HT-29 (cell line): ENCODE measurements at regions not wholly inside any gene's neighbourhood (a gene's known extent, or its start where the extent isn't known, plus 50 kb on each side); places are given as distances from the start of the nearest gene placed in this dataset.
"Not testable (repeated sequence)": the region's sequence is repeated elsewhere in the genome, so short reads cannot be mapped to it uniquely, and the experiment has no call there.

Source experiments
- DNase-seq: peaks from one replicate; pipeline ENCODE4 v3.0.0-alpha.2; 2015; ENCODE audit warnings: low spot score

DNA sequence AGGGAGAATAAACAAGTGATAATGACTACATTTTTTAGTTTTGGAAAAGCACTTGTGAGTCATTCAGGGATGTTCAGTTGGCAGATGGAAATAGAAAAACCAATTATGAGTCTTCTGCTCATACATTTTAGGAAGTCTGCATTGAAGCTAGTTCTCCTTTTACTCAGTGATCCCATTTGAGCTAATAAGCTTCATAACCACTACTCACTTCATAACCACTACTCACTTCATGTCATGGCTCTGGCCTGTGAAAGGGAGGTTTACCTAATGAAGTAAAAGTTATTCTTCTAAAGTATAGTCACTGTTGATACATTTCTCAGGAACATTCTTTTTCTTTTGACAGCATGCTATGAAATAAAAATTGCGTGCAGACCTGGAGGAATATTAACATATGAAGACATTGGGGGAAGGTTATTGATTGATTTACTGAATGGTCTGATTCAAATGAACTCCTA lies 948.7 kb downstream of the TSN start:
- no peak for DNase-seq

DNA sequence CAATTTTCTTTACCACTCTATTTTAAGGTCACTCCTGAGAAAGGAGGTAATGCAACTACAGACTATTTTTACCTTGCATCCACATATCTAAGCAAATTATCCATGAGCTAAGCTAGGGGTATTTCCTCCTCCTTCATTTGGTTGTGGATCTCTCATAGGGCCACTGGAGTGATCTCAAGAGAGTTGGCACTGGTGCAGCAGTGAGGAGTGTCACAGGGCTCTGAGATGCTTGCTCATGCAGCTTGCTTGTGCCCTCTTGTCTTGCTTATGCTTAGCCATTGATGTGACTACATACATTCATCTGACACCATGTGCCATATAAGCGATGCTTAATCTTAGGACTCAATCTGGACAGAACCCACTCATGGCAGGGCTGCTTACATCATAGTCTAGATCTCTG lies 950.3 kb downstream of the TSN start:
- DNase-seq = no peak

DNA sequence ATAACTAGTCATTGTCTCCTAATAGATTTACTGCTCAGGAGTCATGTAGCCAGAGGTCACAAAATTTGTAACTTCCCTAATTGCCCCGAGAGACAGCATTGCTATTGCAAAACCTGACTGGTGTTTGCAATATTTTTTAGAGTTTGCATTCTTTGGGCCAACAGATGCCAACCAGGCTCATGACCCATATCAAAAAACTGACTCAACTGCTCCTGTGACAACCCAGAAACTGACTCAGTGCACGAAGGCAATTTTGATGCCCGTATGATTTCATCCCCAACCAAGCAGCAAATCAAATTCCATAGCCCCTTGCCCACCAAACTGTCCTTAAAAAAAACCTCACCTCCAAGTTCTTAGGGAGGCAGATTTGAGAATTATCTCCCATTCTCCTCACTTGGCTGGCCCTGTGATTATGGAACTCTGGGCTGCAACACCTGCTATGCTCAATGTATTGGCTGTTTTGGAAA lies 951.3 kb downstream of the TSN start:
- no peak for DNase-seq

DNA sequence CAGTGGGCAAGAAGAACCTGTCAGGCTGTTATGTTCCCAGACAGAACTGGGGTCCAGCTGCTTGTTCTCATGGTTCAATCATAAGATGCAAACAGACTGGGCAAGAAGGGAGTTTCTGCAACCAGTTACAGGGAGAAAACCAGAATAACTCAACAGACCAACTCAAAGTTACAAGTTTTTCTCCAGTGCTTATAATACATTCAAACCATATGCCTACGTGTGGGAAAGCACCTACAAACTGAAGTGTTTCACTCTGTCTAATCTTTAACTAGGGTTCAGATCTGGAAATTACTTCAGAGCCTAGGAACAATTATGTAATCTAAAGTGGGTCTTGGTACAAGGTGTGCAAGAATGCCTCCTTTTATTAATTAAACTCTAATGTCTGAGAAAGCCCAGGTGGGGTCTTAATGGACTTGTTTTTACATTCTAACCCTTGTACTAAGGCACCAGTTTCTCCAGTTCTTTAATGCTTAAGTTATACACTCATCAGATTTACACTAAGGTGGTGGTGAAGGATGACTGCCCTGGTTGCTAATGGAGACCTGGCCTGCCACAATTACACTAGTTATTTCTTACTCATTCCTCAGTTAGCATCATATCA lies 951.9 kb downstream of the TSN start:
- DNase-seq = no peak

DNA sequence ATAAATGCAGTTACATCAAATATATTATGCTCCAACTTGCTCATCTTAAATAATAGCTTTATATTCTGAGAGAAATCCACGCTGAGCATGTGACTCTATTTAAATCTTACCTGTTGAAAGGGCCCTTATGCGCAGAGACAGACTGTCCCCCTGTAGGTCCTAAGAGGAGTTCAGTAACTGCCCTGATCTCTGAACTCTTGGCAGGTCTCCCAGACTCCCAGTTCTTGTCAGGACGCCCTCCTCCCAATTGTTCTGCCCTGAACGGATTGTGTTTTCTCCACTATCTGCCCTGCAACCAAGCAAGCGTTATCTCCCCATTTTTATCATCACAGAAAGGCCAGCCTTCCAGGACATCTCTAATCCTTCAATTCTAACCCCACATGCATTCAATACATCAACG lies 954.6 kb downstream of the TSN start:
- no peak for DNase-seq

DNA sequence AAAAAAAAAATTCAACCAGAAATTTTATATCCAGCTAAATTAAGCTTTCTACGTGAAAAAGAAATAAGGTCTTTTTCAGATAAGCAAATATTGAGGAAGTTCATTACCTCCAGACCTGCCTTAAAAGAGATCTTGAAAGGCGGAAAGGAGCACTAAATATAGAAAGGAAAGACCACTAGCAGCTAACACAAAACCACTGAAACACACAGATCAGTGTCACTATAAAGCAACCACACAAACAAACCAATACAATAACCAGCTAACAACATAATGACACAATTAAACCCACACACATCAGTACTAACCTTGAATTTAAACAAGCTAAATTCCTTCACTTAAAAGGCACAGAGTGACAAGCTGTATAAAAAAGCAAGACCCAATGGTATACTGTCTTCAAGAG lies 958.3 kb downstream of the TSN start:
- no peak for DNase-seq

DNA sequence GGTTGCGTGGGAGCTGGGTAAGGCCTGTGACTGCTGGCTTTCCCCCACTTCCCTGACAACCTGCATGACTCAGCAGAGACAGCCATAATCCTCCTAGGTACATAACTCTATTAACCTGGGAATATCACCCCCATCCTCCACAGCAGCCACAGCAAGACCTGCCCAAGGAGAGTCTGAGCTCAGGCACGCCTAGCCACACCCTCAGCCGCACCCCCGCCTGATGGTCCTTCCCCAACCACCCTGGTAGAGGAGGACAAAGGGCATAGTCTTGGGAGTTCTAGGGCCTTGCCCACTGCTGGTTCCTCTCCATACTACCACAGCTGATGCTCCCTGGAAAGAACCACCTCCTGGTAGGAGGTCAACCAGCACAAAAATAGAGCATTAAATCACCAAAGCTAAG lies 965.4 kb downstream of the TSN start:
- not testable (repeated sequence) for DNase-seq

DNA sequence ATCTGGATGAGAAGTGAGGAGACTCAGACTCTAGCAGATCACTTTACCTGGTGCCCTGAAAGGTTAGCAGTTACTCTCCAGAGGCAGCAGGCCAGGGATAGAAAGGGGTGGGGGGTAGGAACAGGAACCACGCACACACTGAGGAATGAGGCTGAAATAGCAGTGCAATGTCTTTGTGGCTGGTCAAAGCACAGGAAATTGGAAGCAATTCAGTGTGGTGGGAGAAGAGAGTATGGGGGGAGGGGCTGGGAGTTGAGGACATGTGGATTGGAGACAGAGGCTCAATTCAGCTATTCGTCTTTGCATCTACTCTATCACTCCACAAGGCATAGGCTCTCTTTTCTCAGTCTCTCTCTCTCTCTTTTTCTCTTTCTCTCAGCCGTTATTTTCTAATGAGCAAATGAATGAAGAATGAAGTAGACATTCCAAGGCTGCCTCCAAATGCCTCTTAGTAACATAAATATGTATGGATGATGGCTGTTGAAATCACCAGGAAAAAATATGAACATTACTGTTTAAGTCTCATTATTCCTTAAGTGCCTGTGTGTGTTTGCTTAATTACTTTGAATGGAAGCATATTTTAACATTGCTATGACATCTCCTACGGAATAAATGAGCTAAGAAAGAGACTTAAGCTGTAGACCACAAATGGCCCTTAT lies 979.4 kb downstream of the TSN start:
- DNase-seq = no peak

DNA sequence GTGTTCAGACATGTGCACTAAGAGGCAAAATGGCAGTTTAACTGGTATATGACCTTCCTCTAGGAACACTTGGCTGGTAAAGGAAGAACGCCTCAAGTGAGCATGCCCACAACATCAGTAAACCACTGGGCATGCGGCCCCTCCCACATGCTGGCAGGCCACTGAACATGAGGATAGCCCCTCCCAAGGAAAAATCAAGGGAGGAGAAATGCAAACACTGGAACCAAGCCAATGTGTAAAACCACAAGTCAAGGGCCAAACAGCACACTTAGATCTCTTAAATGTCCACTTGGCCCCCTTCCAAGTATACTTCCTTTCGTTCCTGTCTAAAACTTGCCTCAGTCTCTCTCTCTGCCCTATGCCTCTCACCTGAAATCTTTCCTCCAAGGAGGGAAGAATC lies 980.8 kb downstream of the TSN start:
- DNase-seq = peak; percentile 46

DNA sequence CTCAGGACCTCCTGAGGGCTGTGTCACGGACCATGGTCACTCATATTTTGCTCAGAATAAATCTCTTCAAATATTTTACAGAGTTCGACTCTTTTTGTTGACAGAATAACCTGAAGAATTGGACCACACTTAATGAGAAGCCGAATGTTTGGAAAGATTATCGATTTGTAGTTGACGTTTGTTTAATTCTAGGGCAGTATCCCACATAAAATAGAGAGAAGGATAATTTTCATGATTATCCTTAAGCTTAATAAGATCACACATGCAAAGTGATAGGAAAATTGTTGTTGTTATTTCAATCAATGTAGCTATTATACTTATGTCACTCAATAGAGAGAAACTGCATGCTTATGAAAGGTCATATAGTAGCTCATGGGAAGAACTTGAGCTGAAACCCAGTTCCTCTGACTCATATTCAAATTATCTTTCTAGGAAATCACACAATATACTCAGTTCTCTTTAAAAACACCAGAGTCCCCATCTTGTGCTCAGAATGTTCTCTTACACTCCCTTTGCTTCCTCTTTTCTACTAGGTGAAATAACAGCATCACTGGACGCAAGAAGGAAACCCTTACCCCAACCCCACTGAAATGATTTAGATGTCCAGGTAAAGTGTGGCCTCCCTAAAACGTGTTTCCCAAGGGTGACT lies 982.1 kb downstream of the TSN start:
- no peak for DNase-seq

DNA sequence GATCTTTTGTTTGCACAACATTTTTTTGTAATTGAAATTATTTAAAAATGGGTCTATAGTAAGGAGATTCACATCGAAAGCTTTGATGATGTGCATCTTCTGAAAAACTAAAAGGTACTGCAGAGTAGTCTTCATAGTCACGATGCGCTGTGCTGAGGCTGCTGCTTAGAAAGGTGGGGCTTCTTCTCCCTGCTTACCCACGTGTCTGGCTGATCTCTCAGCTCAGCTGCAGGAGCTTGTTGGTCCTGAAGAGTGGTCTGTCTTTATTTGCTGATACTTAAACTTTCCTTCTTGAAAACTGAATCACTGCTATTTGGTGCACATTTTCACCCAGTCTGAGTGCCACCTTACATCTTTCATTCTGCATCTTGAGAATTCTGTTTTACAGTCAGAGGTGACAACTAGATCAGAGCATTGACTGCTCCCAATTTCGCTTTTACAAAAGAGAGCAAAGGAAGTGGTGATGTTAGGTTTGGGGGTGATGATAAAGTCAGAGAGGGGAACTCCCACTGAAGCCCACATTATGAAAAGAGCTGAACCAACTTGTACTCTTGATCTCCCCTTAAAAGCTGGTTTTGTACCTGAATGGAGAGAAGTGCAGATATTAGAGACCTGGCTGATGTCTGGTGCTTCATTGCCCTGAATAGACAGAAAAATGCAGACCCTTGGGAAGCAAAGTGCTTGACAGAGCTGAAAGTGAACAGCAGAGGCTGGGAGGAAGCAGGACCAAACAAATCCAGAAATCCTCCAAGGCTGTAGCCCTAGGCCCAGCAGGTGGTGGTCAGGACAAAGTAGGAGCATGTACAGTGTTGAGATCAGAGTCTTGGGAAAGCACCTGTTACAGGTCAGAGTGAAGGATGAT lies 984.5 kb downstream of the TSN start:
- DNase-seq = no peak

DNA sequence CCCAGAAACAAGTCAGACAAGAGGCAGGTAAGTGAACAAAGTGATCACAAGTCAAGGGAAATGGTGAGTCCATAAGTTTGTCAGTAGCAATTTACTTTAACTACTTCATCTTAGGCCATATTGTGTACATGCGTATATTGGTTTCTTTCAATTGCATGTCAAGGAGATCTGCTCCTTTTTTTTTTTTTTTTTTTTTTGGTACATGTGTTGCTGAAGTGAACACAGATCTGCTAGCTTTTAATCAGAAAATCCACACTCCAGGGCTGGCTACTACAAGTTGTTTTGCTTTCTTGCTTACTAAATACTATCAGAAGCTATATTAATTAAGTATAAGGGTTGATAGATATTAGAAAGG lies 985.1 kb downstream of the TSN start:
- DNase-seq = no peak

DNA sequence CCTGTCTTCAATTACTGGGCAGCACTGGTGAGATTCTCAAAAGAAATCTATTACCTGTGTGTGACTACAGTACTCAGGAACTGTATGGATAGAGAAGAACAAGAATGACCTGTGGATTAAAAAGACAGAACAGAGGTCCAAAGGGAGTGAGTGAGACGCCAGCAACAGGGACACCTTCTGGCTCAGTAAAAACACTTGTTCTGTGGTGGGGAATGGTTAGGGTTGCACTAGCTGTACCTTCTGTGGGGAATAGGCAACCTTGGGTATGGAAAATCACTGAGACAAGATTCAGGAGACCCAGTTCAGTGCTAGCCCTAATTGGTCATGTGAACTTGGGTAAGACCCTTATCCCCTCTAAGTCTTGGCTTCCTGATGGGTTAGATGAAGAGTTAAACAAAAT lies 986.0 kb downstream of the TSN start:
- no peak for DNase-seq

DNA sequence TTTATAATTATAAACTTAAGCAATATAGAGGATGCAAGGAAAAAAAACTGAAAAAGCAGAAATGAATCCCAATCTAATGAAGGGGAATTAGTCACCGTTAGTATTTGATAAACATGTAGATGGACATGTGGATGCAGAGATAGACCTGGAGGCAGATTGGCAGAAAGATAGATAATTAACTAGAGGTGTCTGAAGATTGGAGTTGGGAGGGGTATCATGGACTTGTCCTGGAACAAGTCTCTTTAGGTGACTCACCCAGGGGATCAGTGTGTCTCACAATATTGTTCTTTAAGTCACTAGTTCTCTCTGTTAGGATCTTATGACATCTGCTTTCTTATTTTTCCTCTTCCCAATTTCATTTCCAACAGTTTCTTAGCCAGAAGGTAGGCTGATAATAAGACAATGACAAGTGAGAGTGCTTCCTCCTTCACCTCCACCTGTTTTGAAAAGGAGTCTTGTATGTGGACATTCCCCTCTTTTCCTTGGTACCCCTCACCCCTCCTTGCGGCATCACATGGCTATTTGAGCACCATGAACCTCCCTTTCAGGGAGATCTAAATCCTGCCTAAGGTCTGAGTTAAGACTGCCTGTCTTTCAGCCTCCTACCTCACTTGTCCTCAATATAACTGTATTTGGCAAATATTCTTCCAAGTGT lies 987.7 kb downstream of the TSN start:
- no peak for DNase-seq

DNA sequence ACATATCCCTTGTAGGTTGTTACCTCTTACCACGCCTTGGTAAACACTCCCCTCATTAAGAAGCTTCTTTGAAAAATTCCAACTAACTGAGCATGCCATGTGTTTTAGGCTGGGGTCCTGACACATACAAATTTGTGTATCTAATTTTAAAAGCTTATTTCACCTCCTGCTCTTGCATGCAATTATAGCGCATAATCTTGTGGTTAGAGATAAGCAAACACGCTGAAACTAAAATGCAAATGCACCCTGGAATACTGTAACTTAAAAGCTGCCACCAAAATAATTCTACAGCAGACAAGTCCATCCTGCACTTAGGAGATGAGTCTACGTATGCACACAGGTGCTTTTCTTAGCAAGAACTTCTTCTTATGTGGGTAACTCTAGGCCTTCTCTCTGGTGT lies 990.2 kb downstream of the TSN start:
- no peak for DNase-seq

DNA sequence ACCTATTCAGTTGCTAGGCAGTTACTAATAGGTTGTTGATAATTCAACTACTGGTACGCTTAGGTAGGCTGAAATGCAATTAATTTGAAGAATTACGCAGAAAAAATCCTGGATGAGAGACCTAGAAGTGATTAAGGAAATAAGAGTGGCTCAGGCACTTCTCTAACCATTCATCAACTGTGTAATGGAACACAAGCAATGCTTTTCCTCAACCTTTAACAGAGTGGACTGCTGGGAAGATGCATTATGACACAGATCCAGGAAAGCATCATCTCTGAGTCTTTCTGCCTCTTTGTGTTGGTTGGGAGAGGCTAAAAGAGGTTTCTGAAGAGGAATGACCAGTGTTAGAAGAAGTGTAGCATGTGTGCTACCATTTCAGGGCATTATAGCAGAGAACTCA lies 992.2 kb downstream of the TSN start:
- no peak for DNase-seq

DNA sequence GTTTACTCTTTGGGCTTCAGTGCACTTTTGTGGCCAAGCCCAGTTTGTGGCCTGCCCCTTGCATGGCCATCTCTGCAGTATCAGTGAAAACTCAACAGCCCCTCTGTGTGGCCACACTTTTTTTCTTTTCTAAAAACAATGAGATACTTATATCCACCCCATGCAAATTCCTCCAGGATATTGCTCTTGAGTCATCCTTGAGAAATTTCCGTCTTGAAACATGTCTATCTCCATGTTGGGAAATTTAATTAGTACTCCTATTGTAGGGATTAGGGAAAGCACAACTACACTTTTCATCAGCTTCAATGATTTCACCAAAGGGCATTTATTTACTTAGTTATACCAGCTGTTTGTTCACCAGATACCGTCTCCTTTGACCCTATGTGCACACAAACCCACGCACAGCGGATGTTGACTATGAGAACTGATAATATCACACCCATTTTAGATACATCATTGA lies 993.1 kb downstream of the TSN start:
- DNase-seq = peak; percentile 22

DNA sequence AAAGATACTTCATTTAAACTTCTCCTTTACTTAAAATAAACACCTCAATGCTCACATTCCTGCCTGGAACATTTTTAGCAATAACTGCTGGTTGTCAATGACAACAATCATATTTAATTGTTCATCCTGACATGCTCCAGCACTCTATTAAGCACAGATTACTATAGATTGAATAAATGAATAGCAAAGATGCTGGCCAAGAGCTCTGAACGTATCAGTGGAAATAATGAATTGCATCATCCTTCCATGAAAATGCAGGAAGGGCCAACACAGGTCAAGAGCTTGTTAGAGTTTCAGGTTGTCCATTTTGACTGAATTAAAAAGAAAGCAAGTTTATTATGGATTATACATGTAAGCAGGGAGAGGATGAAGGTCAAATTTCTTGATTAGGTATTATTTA lies 994.0 kb downstream of the TSN start:
- no peak for DNase-seq

DNA sequence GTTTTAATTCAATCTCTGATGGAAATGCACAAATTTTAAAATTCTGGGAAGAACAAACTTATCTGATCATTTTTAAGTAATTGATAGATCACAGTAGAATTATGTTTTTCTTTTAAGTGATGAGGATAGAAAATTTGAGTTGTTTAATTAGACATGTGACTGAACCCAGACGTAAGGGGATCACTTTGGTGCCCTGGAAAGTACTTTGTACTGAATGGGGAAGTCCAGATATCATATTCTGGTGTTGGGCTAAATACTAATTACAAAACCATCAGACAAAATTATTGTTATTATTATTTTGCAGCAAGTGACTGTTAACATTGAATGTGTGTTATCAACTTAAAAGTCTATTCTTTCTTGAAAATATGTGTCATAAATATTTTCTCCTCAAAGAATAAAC lies 994.6 kb downstream of the TSN start:
- DNase-seq = no peak

DNA sequence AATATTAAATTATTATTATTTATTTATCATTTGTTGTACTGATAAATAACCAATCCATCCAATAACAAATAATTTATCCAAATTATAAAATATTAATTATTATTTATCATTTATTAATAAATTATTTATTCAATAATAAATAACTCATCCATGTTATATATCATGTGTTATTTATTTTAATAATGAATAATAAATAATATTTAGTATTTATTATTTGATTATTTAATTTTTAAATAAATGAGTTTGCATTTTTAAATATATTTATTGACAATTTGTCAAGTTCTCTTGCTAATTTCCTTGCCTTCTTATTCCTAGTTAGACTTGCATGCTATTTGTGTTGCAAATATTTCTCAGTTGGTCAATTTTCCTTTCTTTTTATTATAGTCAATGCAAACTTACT lies 995.4 kb downstream of the TSN start:
- no peak for DNase-seq

DNA sequence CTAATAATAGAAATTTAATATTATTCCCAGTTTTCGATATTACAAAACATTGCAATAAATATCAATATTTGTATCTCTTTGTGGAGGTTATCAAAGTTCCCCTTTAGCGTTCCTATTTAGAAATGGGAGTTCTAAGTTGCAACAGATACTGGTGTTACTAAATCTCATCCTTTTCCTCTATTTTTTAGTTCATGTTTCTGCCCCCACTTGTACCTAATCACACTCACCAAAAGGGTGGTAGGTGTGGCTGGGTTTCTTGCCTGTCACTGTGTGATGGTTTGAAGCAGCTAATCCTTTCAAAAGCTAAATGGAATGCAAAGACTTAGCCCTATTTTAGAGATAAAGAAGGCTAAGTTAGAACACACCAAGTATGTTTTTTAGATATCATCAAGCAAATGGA lies 997.9 kb downstream of the TSN start:
- DNase-seq = no peak

DNA sequence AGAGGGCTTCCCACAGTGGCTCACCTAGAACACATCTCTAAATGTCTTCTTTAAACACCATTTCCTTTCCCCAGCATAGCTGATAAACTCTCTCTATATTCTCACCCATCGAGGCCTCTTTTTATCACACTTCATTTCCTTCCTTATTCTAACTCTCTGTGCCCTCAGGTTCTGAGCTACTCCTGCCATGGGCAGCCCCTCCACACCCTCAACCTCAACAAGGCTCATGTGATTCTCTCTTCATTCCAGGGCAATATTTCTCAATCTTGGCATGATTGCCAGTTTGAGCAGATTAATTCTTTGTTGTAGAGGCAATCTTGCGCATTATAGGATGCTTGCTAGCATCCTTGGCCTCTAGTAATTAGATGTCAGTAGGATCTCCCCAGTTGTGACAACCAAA lies 999.1 kb downstream of the TSN start:
- no peak for DNase-seq
